BJ (cell line): ENCODE measurements at regions not wholly inside any gene's neighbourhood (a gene's known extent, or its start where the extent isn't known, plus 50 kb on each side); places are given as distances from the start of the nearest gene placed in this dataset.

ENCODE experiments used
- CTCF ChIA-PET: fragments of 350-600 bp; formaldehyde crosslinking; extraction: SDS; loops from one replicate; lab custom pipeline; 2021; ENCODE audit warnings: antibody characterized with exemption, inconsistent platforms; lab: Yijun Ruan, JAX
- POLR2A ChIA-PET: fragments of 300-600 bp; sonication (Branson Sonifier 250); formaldehyde crosslinking; extraction: SDS; loops from one replicate; lab custom pipeline; 2021; ENCODE audit warnings: antibody characterized with exemption; lab: Charles Lee
- DNase-seq: peaks from one replicate; pipeline ENCODE4 v3.0.0-alpha.2; 2011; ENCODE audit warnings: low read depth
- H3K27me3 ChIP-seq: 2 replicates; pipeline ENCODE4 v1.6.0; 2011; ENCODE audit warnings: low read length; ENCODE audit not compliant: control insufficient read depth, insufficient read depth
- H3K36me3 ChIP-seq: 2 replicates; pipeline ENCODE4 v1.5.1; 2011; ENCODE audit warnings: low read length; ENCODE audit not compliant: control insufficient read depth, insufficient read depth
- H3K4me3 ChIP-seq: 2 replicates; pipeline ENCODE4 v1.5.1; 2011; ENCODE audit warnings: low read depth, mild to moderate bottlenecking, control low read depth, low read length
- TF ChIP-seq, protein P1 (sequence below): IDR thresholded peaks from 2 replicates; pipeline ENCODE4 v1.5.1; 2011; ENCODE audit warnings: low read depth, mild to moderate bottlenecking, control low read depth, inconsistent platforms, low read length, moderate library complexity; ENCODE audit not compliant: insufficient read depth

- H3K36me3 ChIP-seq, result no peaks in the 10 kb centered on the region
- TF ChIP-seq, protein P1, sequence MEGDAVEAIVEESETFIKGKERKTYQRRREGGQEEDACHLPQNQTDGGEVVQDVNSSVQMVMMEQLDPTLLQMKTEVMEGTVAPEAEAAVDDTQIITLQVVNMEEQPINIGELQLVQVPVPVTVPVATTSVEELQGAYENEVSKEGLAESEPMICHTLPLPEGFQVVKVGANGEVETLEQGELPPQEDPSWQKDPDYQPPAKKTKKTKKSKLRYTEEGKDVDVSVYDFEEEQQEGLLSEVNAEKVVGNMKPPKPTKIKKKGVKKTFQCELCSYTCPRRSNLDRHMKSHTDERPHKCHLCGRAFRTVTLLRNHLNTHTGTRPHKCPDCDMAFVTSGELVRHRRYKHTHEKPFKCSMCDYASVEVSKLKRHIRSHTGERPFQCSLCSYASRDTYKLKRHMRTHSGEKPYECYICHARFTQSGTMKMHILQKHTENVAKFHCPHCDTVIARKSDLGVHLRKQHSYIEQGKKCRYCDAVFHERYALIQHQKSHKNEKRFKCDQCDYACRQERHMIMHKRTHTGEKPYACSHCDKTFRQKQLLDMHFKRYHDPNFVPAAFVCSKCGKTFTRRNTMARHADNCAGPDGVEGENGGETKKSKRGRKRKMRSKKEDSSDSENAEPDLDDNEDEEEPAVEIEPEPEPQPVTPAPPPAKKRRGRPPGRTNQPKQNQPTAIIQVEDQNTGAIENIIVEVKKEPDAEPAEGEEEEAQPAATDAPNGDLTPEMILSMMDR, result no peak
- CTCF ChIA-PET, result no interaction called here
- DNase-seq, result no peak
- POLR2A ChIA-PET, result no interaction called here
- no peak overlapping the region for H3K4me3 ChIP-seq
- H3K27me3 ChIP-seq, result no peaks in the 10 kb centered on the region
These were observed 238.2 kb upstream of the MAD2L1 start for GRCh38 chr4:120304801-120305200.

- TF ChIP-seq, protein P1, result no peak
- ChIA-PET POLR2A (no interaction called here), CTCF (no interaction called here)
- no peaks in the 10 kb centered on the region for H3K27me3 ChIP-seq
- DNase-seq, result no peak
- no peaks in the 10 kb centered on the region for H3K36me3 ChIP-seq
- no peak overlapping the region for H3K4me3 ChIP-seq
These were observed 233.0 kb upstream of the MAD2L1 start for GRCh38 chr4:120299631-120300030.

- TF ChIP-seq, protein P1, result no peak
- ChIA-PET CTCF (no interaction called here), POLR2A (no interaction called here)
- H3K4me3 ChIP-seq, result no peak overlapping the region
- no peaks in the 10 kb centered on the region for H3K36me3 ChIP-seq
- DNase-seq, result no peak
- no peaks in the 10 kb centered on the region for H3K27me3 ChIP-seq
These were observed 226.7 kb upstream of the MAD2L1 start for GRCh38 chr4:120293341-120293740.

DNA sequence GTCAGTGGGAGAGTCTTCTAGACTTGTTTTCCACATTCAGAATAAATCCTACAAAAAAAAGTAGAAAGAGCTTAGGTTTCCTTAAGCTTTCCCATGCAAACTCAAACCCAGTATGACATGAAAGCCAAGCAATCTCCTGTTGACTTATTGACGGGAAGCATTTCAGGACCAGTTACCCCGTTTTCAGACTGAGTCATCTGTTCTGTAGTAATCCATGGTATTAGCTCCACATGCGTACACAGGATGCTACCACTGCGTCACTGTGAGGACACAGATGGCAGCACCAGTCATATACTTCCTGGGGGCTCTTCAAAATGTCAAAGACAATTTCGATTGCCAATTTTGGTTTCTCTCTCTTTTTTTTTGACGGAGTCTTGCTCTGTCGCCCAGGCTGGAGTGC, 224.9 kb upstream of the MAD2L1 start:
- no peaks in the 10 kb centered on the region for H3K36me3 ChIP-seq
- H3K4me3 ChIP-seq, result no peak overlapping the region
- TF ChIP-seq, protein P1, result no peak
- CTCF ChIA-PET, result no interaction called here
- POLR2A ChIA-PET, result no interaction called here
- no peak for DNase-seq
- no peaks in the 10 kb centered on the region for H3K27me3 ChIP-seq

DNA sequence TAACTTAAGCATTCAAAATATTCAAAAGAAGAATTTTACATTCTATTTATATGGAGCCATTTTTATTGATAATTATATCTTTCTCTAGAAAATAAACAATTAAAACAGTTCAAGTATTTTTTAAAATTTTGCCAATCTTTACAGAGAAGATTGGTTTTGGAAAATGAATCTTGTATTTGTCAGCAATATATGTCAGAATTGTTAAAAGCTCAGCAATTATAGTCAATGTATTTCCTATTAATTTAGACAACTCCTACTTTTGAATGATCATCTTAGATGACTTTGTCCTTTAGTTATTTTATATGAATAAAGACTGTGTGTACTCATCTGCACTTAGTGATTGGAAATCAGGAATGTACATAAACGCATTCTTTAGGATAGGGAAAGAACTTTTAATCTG, 223.9 kb upstream of the MAD2L1 start:
- H3K27me3 ChIP-seq, result no peaks in the 10 kb centered on the region
- DNase-seq, result no peak
- ChIA-PET POLR2A (no interaction called here), CTCF (no interaction called here)
- TF ChIP-seq, protein P1, result no peak
- no peak overlapping the region for H3K4me3 ChIP-seq
- H3K36me3 ChIP-seq, result no peaks in the 10 kb centered on the region
